ENCODE measurements at regions not wholly inside any gene's neighbourhood (a gene's known extent, or its start where the extent isn't known, plus 50 kb on each side); places are given as distances from the start of the nearest gene placed in this dataset.
A peak's percentile ranks its signal among the peaks of the same experiment; 100 is the strongest.

- intact Hi-C loops (cut with DNase I): no loop called here
- no peak for DNase-seq (ENCODE audit: low spot score)
Observed at GRCh38 chr15:94027581-94027980, 203.8 kb upstream of the MCTP2 start.

- intact Hi-C loops (cut with DNase I): no loop called here
- no peak for DNase-seq (ENCODE audit: low spot score)
Observed at GRCh38 chr15:94026458-94027304, 204.7 kb upstream of the MCTP2 start.

- intact Hi-C loops (cut with DNase I): no loop called here
- DNase-seq (ENCODE audit: low spot score): no peak
Observed at GRCh38 chr15:94023531-94023930, 207.8 kb upstream of the MCTP2 start.

GRCh38 chr15:94021621-94022320 is 209.6 kb upstream of the MCTP2 start:
- intact Hi-C loops (cut with DNase I): no loop called here
- no peak for DNase-seq (ENCODE audit: low spot score)

- intact Hi-C loops (cut with DNase I): no loop called here
- no peak for DNase-seq (ENCODE audit: low spot score)
Observed at GRCh38 chr15:94019062-94019461, 212.3 kb upstream of the MCTP2 start.

GRCh38 chr15:94015324-94015723 is 216.0 kb upstream of the MCTP2 start:
- no peak for DNase-seq (ENCODE audit: low spot score)
- intact Hi-C loops (cut with DNase I): no loop called here

- intact Hi-C loops (cut with DNase I): no loop called here
- DNase-seq (ENCODE audit: low spot score): no peak
Observed at GRCh38 chr15:94008104-94009074, 223.0 kb upstream of the MCTP2 start.

GRCh38 chr15:94004697-94005096 is 226.7 kb upstream of the MCTP2 start:
- DNase-seq (ENCODE audit: low spot score): peak; percentile 84
- intact Hi-C loops (cut with DNase I): no loop called here

GRCh38 chr15:94002041-94002440 is 229.3 kb upstream of the MCTP2 start:
- DNase-seq (ENCODE audit: low spot score): no peak
- intact Hi-C loops (cut with DNase I): no loop called here

- no peak for DNase-seq (ENCODE audit: low spot score)
- intact Hi-C loops (cut with DNase I): no loop called here
Observed at GRCh38 chr15:94001255-94001801, 230.0 kb upstream of the MCTP2 start.

GRCh38 chr15:94000606-94001005 is 230.8 kb upstream of the MCTP2 start:
- intact Hi-C loops (cut with DNase I): no loop called here
- DNase-seq (ENCODE audit: low spot score): no peak

GRCh38 chr15:93997071-93997658 is 234.2 kb upstream of the MCTP2 start:
- no peak for DNase-seq (ENCODE audit: low spot score)
- intact Hi-C loops (cut with DNase I): no loop called here

- intact Hi-C loops (cut with DNase I): loop anchor here in 1 of 2 donors (10.0 kb wide), 1 partner anchor 955 kb away; no protein-coding TSS in a partner anchor
Observed at GRCh38 chr15:93989440-93989998, 241.8 kb upstream of the MCTP2 start.

GRCh38 chr15:93987068-93987467 is 244.3 kb upstream of the MCTP2 start:
- intact Hi-C loops (cut with DNase I): loop anchor here in 1 of 2 donors (10.0 kb wide), 1 partner anchor 952 kb away; no protein-coding TSS in a partner anchor
- no peak for DNase-seq (ENCODE audit: low spot score)

More at GRCh38 chr15:93989440-93989998, 241.8 kb upstream of the MCTP2 start:
- no peak for DNase-seq (ENCODE audit: low spot score)

- no peak for DNase-seq (ENCODE audit: low spot score)
- intact Hi-C loops (cut with DNase I): loop anchor here in 1 of 2 donors (10.0 kb wide), 1 partner anchor 952 kb away; no protein-coding TSS in a partner anchor
Observed at GRCh38 chr15:93986400-93986984, 244.9 kb upstream of the MCTP2 start.

GRCh38 chr15:93985925-93986324 is 245.4 kb upstream of the MCTP2 start:
- intact Hi-C loops (cut with DNase I): loop anchor here in 1 of 2 donors (10.0 kb wide), 1 partner anchor 951 kb away; no protein-coding TSS in a partner anchor
- no peak for DNase-seq (ENCODE audit: low spot score)

- intact Hi-C loops (cut with DNase I): loop anchor here in 1 of 2 donors (10.0 kb wide), 1 partner anchor 950 kb away; no protein-coding TSS in a partner anchor
- DNase-seq (ENCODE audit: low spot score): no peak
Observed at GRCh38 chr15:93985176-93985575, 246.2 kb upstream of the MCTP2 start.

- intact Hi-C loops (cut with DNase I): loop anchor here in 1 of 2 donors (10.0 kb wide), 1 partner anchor 949 kb away; no protein-coding TSS in a partner anchor
- no peak for DNase-seq (ENCODE audit: low spot score)
Observed at GRCh38 chr15:93983526-93983925, 247.8 kb upstream of the MCTP2 start.
